ENCODE measurements at regions not wholly inside any gene's neighbourhood (a gene's known extent, or its start where the extent isn't known, plus 50 kb on each side); places are given as distances from the start of the nearest gene placed in this dataset.

DNA sequence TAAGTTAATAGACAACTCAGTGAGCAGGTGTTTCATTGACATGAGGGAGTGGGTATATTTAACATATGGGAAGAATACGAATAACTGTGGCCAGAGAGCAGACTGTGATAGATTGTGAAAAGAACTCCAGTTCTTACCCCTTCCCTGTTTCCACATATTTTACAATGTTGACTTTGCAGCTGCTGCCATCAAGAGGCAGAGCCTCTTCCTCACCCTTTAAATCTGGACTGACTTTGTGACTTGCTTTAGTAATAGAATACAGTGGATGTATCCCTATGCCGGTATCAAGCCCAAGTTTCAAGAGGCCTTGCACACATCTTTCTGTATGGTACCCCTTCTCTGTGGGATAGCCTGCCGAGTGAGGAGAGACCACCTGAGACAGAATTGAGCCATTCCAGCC is 356.7 kb downstream of the ETNK1 start:
- H3K4me3 ChIP-seq (ENCODE audit: low read depth, poor library complexity, severe bottlenecking): no peak overlapping the region
- no peak for DNase-seq (ENCODE audit: low spot score in 2 of 2)
- WGBS, 2 donors: 72 to 78% methylated on average over 3 of the region's 3 CpGs
- intact Hi-C loops (cut with DNase I; ENCODE audit: low total_unique reads): no loop called here
- no peak for TF ChIP-seq POLR2A (IDR thresholded peaks at IDR 0.05)
- TF ChIP-seq, protein P1, sequence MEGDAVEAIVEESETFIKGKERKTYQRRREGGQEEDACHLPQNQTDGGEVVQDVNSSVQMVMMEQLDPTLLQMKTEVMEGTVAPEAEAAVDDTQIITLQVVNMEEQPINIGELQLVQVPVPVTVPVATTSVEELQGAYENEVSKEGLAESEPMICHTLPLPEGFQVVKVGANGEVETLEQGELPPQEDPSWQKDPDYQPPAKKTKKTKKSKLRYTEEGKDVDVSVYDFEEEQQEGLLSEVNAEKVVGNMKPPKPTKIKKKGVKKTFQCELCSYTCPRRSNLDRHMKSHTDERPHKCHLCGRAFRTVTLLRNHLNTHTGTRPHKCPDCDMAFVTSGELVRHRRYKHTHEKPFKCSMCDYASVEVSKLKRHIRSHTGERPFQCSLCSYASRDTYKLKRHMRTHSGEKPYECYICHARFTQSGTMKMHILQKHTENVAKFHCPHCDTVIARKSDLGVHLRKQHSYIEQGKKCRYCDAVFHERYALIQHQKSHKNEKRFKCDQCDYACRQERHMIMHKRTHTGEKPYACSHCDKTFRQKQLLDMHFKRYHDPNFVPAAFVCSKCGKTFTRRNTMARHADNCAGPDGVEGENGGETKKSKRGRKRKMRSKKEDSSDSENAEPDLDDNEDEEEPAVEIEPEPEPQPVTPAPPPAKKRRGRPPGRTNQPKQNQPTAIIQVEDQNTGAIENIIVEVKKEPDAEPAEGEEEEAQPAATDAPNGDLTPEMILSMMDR (IDR thresholded peaks at IDR 0.05): no peak

DNA sequence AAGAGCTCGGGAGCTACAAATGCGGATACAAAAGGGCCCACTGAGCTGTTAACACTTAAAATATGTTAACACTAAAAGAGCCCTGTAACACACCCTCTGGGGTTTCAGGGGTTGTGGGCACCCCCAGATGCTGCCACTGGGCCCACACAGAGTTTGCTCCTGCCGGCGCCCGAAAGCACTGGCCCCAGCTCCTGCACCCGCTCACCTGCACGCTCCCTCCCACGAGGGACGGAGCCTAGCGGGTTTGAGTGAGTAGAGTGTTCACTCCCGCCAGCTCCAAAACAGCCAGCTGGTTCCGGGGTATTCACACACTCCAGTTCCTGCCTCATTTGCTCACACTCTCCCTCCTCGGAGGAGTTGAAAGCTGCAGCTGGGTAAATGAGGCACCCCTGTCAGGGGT is 357.7 kb downstream of the ETNK1 start:
- H3K4me3 ChIP-seq (ENCODE audit: low read depth, poor library complexity, severe bottlenecking): no peak overlapping the region
- intact Hi-C loops (cut with DNase I; ENCODE audit: low total_unique reads): no loop called here
- WGBS, 2 donors: 73 to 85% methylated on average over 13 of the region's 13 CpGs
- TF ChIP-seq POLR2A (IDR thresholded peaks at IDR 0.05): no peak
- TF ChIP-seq, protein P1 (IDR thresholded peaks at IDR 0.05): no peak
- no peak for DNase-seq (ENCODE audit: low spot score in 2 of 2)

DNA sequence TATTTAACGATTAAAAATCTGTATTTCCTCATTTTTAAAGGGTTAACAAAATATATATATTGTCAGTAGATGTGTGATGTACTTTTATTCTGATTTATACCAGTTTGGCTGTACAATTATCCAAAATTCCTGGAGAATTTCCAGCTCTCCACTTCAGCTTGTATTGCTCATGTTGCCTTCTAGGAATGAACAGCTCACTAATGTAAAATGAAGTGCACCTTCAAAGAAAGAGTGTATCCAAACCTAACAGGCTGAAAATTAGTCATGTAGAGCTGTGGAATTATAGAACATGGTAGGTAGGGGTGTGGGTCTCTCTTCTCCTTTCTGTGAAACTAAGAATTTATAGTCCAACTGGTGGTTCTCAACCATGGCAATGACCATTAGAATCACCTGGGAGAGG is 362.0 kb downstream of the ETNK1 start:
- 58 to 67% methylated on average over 1 of the region's 1 CpG for WGBS, 2 donors
- DNase-seq (ENCODE audit: low spot score in 2 of 2): no peak
- no peak overlapping the region for H3K4me3 ChIP-seq (ENCODE audit: low read depth, poor library complexity, severe bottlenecking)
- intact Hi-C loops (cut with DNase I; ENCODE audit: low total_unique reads): no loop called here
- TF ChIP-seq, protein P1 (IDR thresholded peaks at IDR 0.05): no peak
- no peak for TF ChIP-seq POLR2A (IDR thresholded peaks at IDR 0.05)

DNA sequence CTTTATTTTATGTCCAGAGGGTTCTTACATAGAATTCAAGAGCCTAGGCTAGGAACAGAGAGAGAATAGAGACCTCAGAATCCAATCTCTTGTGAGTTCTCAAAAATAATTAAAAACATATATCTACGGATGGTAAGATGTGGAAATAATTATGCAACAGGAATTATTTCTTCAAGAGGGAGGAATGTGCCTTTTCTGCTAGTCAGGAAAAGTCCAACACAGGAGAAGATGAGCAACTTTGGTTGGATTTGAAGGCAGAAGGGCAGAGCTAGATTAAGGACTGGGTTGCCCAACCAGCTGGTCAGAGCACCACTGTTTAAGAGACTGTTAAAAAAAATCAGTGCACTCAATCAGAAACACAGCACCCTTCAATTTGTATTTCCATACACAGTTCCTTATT is 365.5 kb downstream of the ETNK1 start:
- intact Hi-C loops (cut with DNase I; ENCODE audit: low total_unique reads): no loop called here
- DNase-seq (ENCODE audit: low spot score in 2 of 2): no peak
- 49 to 54% methylated on average over 1 of the region's 1 CpG for WGBS, 2 donors
- no peak for TF ChIP-seq POLR2A (IDR thresholded peaks at IDR 0.05)
- TF ChIP-seq, protein P1 (IDR thresholded peaks at IDR 0.05): no peak
- no peak overlapping the region for H3K4me3 ChIP-seq (ENCODE audit: low read depth, poor library complexity, severe bottlenecking)

DNA sequence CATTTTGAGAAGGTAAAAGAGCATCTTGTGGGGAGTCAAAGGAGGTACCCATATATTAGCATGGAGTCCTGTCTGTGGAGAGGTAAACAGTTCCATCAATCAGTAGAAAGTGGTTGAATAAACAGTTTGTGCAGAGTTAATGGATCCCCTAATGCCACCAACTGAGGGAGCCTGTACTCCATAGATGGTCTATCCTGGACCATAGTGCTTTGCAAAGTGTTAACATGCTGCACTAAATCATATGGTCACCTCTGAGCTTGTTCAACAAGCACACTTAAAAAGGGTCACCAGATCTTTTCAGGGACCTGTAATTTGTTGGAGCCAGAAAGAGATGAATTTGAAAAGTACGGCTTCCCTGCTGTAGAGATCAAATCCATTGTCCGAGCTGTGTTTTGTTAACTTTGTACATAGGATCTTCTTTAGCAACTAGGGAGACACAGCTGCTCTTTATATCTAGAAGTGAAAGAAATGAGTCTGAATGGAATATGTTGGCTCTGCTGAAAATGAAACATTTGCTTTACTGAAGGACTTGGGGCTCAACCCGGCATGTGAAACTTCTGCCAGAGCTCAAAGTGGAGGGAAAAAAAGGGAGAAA is 366.4 kb downstream of the ETNK1 start:
- no peak overlapping the region for H3K4me3 ChIP-seq (ENCODE audit: low read depth, poor library complexity, severe bottlenecking)
- no peak for TF ChIP-seq POLR2A (IDR thresholded peaks at IDR 0.05)
- TF ChIP-seq, protein P1 (IDR thresholded peaks at IDR 0.05): no peak
- intact Hi-C loops (cut with DNase I; ENCODE audit: low total_unique reads): no loop called here
- DNase-seq (ENCODE audit: low spot score in 2 of 2): no peak
- 66 to 76% methylated on average over 3 of the region's 3 CpGs for WGBS, 2 donors

Data from lower leg skin (tissue), 4 donors.